H1 (cell line): ENCODE measurements at regions not wholly inside any gene's neighbourhood (a gene's known extent, or its start where the extent isn't known, plus 50 kb on each side); places are given as distances from the start of the nearest gene placed in this dataset.

Source experiments
- CTCF ChIA-PET: fragments of 300-600 bp; sonication (Branson Sonifier 250); formaldehyde crosslinking; loops from one replicate; lab custom pipeline; 2021; ENCODE audit not compliant: partially characterized antibody; lab: Charles Lee
- POLR2A ChIA-PET: fragments of 300-600 bp; sonication (Branson Sonifier 250); formaldehyde crosslinking; loops from one replicate; lab custom pipeline; 2021; ENCODE audit warnings: inconsistent platforms; ENCODE audit not compliant: partially characterized antibody; lab: Charles Lee
- DNase-seq, 2 experiments: peaks; one replicate each; pipeline versions ENCODE4 v3.0.0 to v3.0.0-alpha.2; 2010 to 2022; ENCODE audit warnings: low spot score in 2 of 2, low read depth in 1 of 2, mixed read lengths in 1 of 2
- FAIRE-seq: peaks from 2 replicates; lab custom pipeline; 2011; peaks lifted over from hg19 to GRCh38; lab: Jason Lieb, UNC
- H2AFZ ChIP-seq: 2 replicates; pipeline ENCODE4 v1.8.1; 2012; ENCODE audit warnings: low read length, inconsistent platforms
- H2AK5ac ChIP-seq: 2 replicates; pipeline ENCODE4 v1.6.1; 2013; ENCODE audit warnings: low read depth, low read length
- H2BK120ac ChIP-seq: replicated peaks from 2 replicates; pipeline ENCODE3; 2013; ENCODE audit warnings: low read depth, low read length, inconsistent platforms
- H2BK12ac ChIP-seq: 2 replicates; pipeline ENCODE4 v1.6.1; 2013; ENCODE audit warnings: low read depth, low read length
- H2BK15ac ChIP-seq: 2 replicates; pipeline ENCODE4 v1.6.1; 2013; ENCODE audit warnings: low read length
- H2BK20ac ChIP-seq: 2 replicates; pipeline ENCODE4 v1.6.1; 2013; ENCODE audit warnings: low read length
- H2BK5ac ChIP-seq: 2 replicates; pipeline ENCODE4 v1.6.1; 2013; ENCODE audit warnings: low read depth, low read length
- H3K14ac ChIP-seq: 2 replicates; pipeline ENCODE4 v1.6.1; 2013; ENCODE audit warnings: inconsistent platforms; ENCODE audit not compliant: insufficient read length
- H3K18ac ChIP-seq: 2 replicates; pipeline ENCODE4 v1.6.1; 2013; ENCODE audit warnings: low read length; ENCODE audit errors: extremely low read depth
- H3K23ac ChIP-seq: 2 replicates; pipeline ENCODE4 v1.6.1; 2013; ENCODE audit warnings: inconsistent platforms; ENCODE audit not compliant: insufficient read length
- H3K23me2 ChIP-seq: 2 replicates; pipeline ENCODE4 v1.6.1; 2013; ENCODE audit warnings: low read depth, low read length
- H3K27ac ChIP-seq: 2 replicates; pipeline ENCODE4 v1.6.1; 2011; ENCODE audit warnings: low read depth, low read length, inconsistent platforms
- H3K27me3 ChIP-seq, 4 experiments: replicated peaks in 1 of 4; 1 replicate in 1 of 4; 2 replicates in 3 of 4; pipeline versions ENCODE4 v1.6.1 to v1.8.1; 2011 to 2013; ENCODE audit warnings: low read length in 3 of 4, mild to moderate bottlenecking in 3 of 4, inconsistent platforms in 2 of 4, mixed read lengths in 2 of 4, moderate library complexity in 1 of 4; ENCODE audit not compliant: control insufficient read depth in 3 of 4, insufficient read depth in 3 of 4; ENCODE audit errors: extremely low read depth in 1 of 4
- H3K36me3 ChIP-seq, 4 experiments: 2 replicates each; pipeline versions ENCODE4 v1.6.1 to v1.8.1; 2011 to 2013; ENCODE audit warnings: mild to moderate bottlenecking in 4 of 4, low read length in 3 of 4, moderate library complexity in 2 of 4, control low read depth in 1 of 4, inconsistent platforms in 1 of 4; ENCODE audit not compliant: insufficient read depth in 4 of 4, control insufficient read depth in 2 of 4
- H3K4ac ChIP-seq: replicated peaks from 2 replicates; pipeline ENCODE3; 2013; ENCODE audit warnings: low read length, low read depth, mixed read lengths, inconsistent platforms; ENCODE audit not compliant: insufficient read length
- H3K4me1 ChIP-seq, 4 experiments: replicated peaks in 1 of 4; 1 replicate in 1 of 4; 2 replicates in 3 of 4; pipeline versions ENCODE4 v1.6.1 to v1.8.1; 2011 to 2013; ENCODE audit warnings: low read length in 3 of 4, inconsistent platforms in 2 of 4, mixed read lengths in 1 of 4; ENCODE audit not compliant: insufficient read depth in 4 of 4, control insufficient read depth in 3 of 4
- H3K4me2 ChIP-seq, 2 experiments: 2 replicates each; pipeline versions ENCODE4 v1.6.1 to v1.8.1; 2011 to 2013; ENCODE audit warnings: low read depth in 2 of 2, low read length in 2 of 2, control low read depth in 1 of 2, inconsistent platforms in 1 of 2, mild to moderate bottlenecking in 1 of 2; ENCODE audit not compliant: insufficient read depth in 1 of 2
- H3K4me3 ChIP-seq, 4 experiments: fragments of 200-600, 300-600 bp in 1 of 4; sonication (generic), shearing (Covaris generic), sonication (Bioruptor Twin) in 1 of 4; 2 replicates each; pipeline versions ENCODE4 v1.5.1 to v1.8.1; 2011 to 2016; ENCODE audit warnings: low read length in 4 of 4, low read depth in 3 of 4, control low read depth in 2 of 4, inconsistent platforms in 2 of 4, mild to moderate bottlenecking in 2 of 4, mixed read lengths in 1 of 4, moderate library complexity in 1 of 4; ENCODE audit not compliant: insufficient read depth in 2 of 4; ENCODE audit errors: extremely low read depth in 1 of 4
- H3K56ac ChIP-seq: replicated peaks from 2 replicates; pipeline ENCODE3; 2013; ENCODE audit warnings: low read depth, mild to moderate bottlenecking, mixed read lengths, low read length, inconsistent platforms; ENCODE audit not compliant: insufficient read length
- H3K79me1 ChIP-seq: 2 replicates; pipeline ENCODE4 v1.6.1; 2013; ENCODE audit warnings: low read depth, low read length, control low read depth
- H3K79me2 ChIP-seq, 2 experiments: 2 replicates each; pipeline versions ENCODE4 v1.6.1 to v1.8.1; 2012 to 2013; ENCODE audit warnings: low read length in 2 of 2, mild to moderate bottlenecking in 2 of 2, inconsistent platforms in 1 of 2; ENCODE audit not compliant: insufficient read depth in 2 of 2, control insufficient read depth in 1 of 2
- H3K9ac ChIP-seq, 4 experiments: replicated peaks in 1 of 4; 1 replicate in 1 of 4; 2 replicates in 3 of 4; pipeline versions ENCODE4 v1.6.1 to v1.8.1; 2011 to 2013; ENCODE audit warnings: low read depth in 3 of 4, low read length in 3 of 4, control low read depth in 2 of 4, mild to moderate bottlenecking in 2 of 4, moderate library complexity in 2 of 4, inconsistent platforms in 1 of 4; ENCODE audit errors: extremely low read depth in 1 of 4
- H3K9me3 ChIP-seq, 2 experiments: 2 replicates each; pipeline versions ENCODE4 v1.6.1 to v1.8.1; 2012 to 2013; ENCODE audit warnings: mild to moderate bottlenecking in 2 of 2, moderate library complexity in 2 of 2, control low read depth in 1 of 2, inconsistent platforms in 1 of 2, low read depth in 1 of 2, low read length in 1 of 2, mixed read lengths in 1 of 2; ENCODE audit not compliant: insufficient read depth in 2 of 2
- H4K20me1 ChIP-seq, 2 experiments: replicated peaks in 1 of 2; 2 replicates each; pipeline versions ENCODE3 to v1.8.1; 2011 to 2013; ENCODE audit warnings: inconsistent platforms in 2 of 2, low read length in 2 of 2, mild to moderate bottlenecking in 1 of 2; ENCODE audit not compliant: insufficient read depth in 2 of 2, control insufficient read depth in 1 of 2
- H4K5ac ChIP-seq: 2 replicates; pipeline ENCODE4 v1.6.1; 2013; ENCODE audit warnings: low read length, low read depth, mixed read lengths, inconsistent platforms; ENCODE audit not compliant: insufficient read length
- H4K8ac ChIP-seq: 2 replicates; pipeline ENCODE4 v1.8.0; 2013; ENCODE audit warnings: mild to moderate bottlenecking, moderate library complexity, low read length, inconsistent platforms; ENCODE audit not compliant: insufficient read depth; ENCODE audit errors: extremely low read depth
- H4K91ac ChIP-seq: replicated peaks from 2 replicates; pipeline ENCODE3; 2013; ENCODE audit warnings: low read length, mixed read lengths, inconsistent platforms; ENCODE audit not compliant: insufficient read length
- BCL11A ChIP-seq, 2 experiments: IDR thresholded peaks; one replicate each; pipeline ENCODE4 v1.6.1; 2011; ENCODE audit warnings: low read depth in 2 of 2, low read length in 2 of 2, mild to moderate bottlenecking in 2 of 2
- CBX8 ChIP-seq: fragments of 300-800, 300-1000 bp; sonication (generic); IDR thresholded peaks from 2 replicates; pipeline ENCODE4 v1.7.1; 2016; ENCODE audit warnings: low read depth, low read length, borderline replicate concordance
- EZH2 ChIP-seq: fragments of 200-600 bp; sonication (generic); IDR thresholded peaks from 2 replicates; pipeline ENCODE4 v1.7.1; 2012; ENCODE audit warnings: low read depth, mild to moderate bottlenecking, moderate library complexity, low read length, inconsistent platforms; ENCODE audit not compliant: severe bottlenecking
- RXRA ChIP-seq: IDR thresholded peaks from 2 replicates; pipeline ENCODE4 v1.6.1; 2011; ENCODE audit warnings: low read depth, mild to moderate bottlenecking, low read length, moderate library complexity; ENCODE audit not compliant: insufficient read depth
- WGBS, 2 experiments: shearing (Covaris generic) in 1 of 2; methylation state at CpG; one replicate each; pipeline versions ENCODE4 v1.1.6 to v1.1.7; 2013 to 2015; ENCODE audit warnings: low lambda C conversion rate in 2 of 2, mixed read lengths in 2 of 2, inconsistent platforms in 1 of 2, low coverage in 1 of 2, missing lambda C conversion rate in 1 of 2; ENCODE audit not compliant: insufficient replicate concordance in 2 of 2, insufficient coverage in 1 of 2, insufficient read length in 1 of 2; ENCODE audit errors: extremely low coverage in 1 of 2, missing lambda C conversion rate in 1 of 2; 5-methylcytosine and 5-hydroxymethylcytosine counted together

DNA sequence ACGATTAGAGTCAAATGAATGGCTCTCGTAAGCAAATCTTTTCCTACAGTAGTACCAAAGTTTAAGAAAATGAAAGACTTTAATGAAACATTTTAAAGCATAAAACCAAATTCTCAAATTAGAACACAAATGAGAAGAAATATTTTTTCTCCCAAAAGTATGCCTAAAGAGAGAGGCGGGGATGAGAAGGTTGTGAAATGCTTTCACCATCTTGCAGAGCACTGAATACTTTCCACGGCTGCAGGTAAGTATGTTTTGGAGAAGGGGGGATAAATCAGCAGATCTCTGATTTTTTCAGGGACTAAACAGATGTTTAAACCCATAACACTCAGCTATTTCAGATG lies 277.1 kb downstream of the ADGB start:
- no peak for TF ChIP-seq BCL11A (IDR thresholded peaks at IDR 0.05; ENCODE audit: low read depth in 2 of 2, low read length in 2 of 2)
- no peak for TF ChIP-seq RXRA
- no peak for TF ChIP-seq CBX8
- TF ChIP-seq EZH2: no peak
- TF ChIP-seq, all 59 proteins: peak for 0
- Histone ChIP-seq H3K27me3 (no peaks in the 10 kb centered on the region), H4K91ac (no peak overlapping the region), H3K27ac (no peak overlapping the region), H3K23me2 (no peaks in the 10 kb centered on the region), H3K14ac (no peak overlapping the region), H3K4me1 (no peaks in the 10 kb centered on the region), H2BK5ac (no peak overlapping the region), H3K23ac (no peak overlapping the region), H3K79me1 (no peaks in the 10 kb centered on the region), H3K4ac (no peak overlapping the region), H4K5ac (no peak overlapping the region), H4K20me1 (no peaks in the 10 kb centered on the region), H2BK12ac (no peak overlapping the region), H4K8ac (no peak overlapping the region), H2BK120ac (no peak overlapping the region), H3K4me3 (no peak overlapping the region), H3K4me2 (no peak overlapping the region), H3K36me3 (no peaks in the 10 kb centered on the region), H2BK20ac (no peak overlapping the region), H2BK15ac (no peak overlapping the region), H2AK5ac (no peak overlapping the region), H3K79me2 (no peaks in the 10 kb centered on the region), H3K18ac (no peak overlapping the region), H3K9ac (no peak overlapping the region), H3K9me3 (no peaks in the 10 kb centered on the region), H2AFZ (peak overlapping the region; percentile 51; the same call in 1 of the 2 replicates), H3K56ac (no peak overlapping the region)
- no peak for FAIRE-seq
- 92% methylated on average over 4 of the region's 4 CpGs; no CpG with 5 or more reads in 1 of the 2 experiments for WGBS, 2 experiments
- CTCF ChIA-PET: no interaction called here
- DNase-seq: no peak
- POLR2A ChIA-PET: no interaction called here
